Ishikawa (cell line): ENCODE measurements at regions not wholly inside any gene's neighbourhood (a gene's known extent, or its start where the extent isn't known, plus 50 kb on each side); places are given as distances from the start of the nearest gene placed in this dataset.

Experiments
- CEBPB ChIP-seq: IDR thresholded peaks from 2 replicates; pipeline ENCODE4 v1.6.1; 2012
- EGR1 ChIP-seq: IDR thresholded peaks from 2 replicates; pipeline ENCODE4 v1.6.1; 2012
- EP300 ChIP-seq: IDR thresholded peaks from 2 replicates; pipeline ENCODE4 v1.6.1; 2012; ENCODE audit warnings: borderline replicate concordance
- FOXM1 ChIP-seq: IDR thresholded peaks from 2 replicates; pipeline ENCODE4 v1.6.1; 2012; ENCODE audit warnings: low read depth, borderline replicate concordance
- MAX ChIP-seq: IDR thresholded peaks from 2 replicates; pipeline ENCODE4 v1.6.1; 2012
- NFIC ChIP-seq: IDR thresholded peaks from 2 replicates; pipeline ENCODE4 v1.6.1; 2012
- RAD21 ChIP-seq: IDR thresholded peaks from 2 replicates; pipeline ENCODE4 v1.6.1; 2012; ENCODE audit warnings: low read depth
- REST ChIP-seq: IDR thresholded peaks from 2 replicates; pipeline ENCODE4 v1.6.1; 2012; ENCODE audit warnings: low read depth, mild to moderate bottlenecking
- TAF1 ChIP-seq: IDR thresholded peaks from 2 replicates; pipeline ENCODE4 v1.6.1; 2012; ENCODE audit warnings: low read depth, mild to moderate bottlenecking
- TCF12 ChIP-seq: IDR thresholded peaks from 2 replicates; pipeline ENCODE4 v1.6.1; 2012; ENCODE audit warnings: low read depth
- TEAD4 ChIP-seq: IDR thresholded peaks from 2 replicates; pipeline ENCODE4 v1.6.1; 2012
- USF1 ChIP-seq: IDR thresholded peaks from 2 replicates; pipeline ENCODE4 v1.6.1; 2012

GRCh38 chr6:165956874-165957273 is 210.8 kb downstream of the TBXT start:
- TF ChIP-seq TAF1 (no peak), EGR1 (no peak), RAD21 (no peak), EP300 (no peak), TEAD4 (no peak), REST (no peak), TCF12 (no peak), USF1 (no peak), FOXM1 (no peak), NFIC (no peak), CEBPB (no peak), MAX (no peak)
